ENCODE measurements at regions not wholly inside any gene's neighbourhood (a gene's known extent, or its start where the extent isn't known, plus 50 kb on each side); places are given as distances from the start of the nearest gene placed in this dataset.

DNA sequence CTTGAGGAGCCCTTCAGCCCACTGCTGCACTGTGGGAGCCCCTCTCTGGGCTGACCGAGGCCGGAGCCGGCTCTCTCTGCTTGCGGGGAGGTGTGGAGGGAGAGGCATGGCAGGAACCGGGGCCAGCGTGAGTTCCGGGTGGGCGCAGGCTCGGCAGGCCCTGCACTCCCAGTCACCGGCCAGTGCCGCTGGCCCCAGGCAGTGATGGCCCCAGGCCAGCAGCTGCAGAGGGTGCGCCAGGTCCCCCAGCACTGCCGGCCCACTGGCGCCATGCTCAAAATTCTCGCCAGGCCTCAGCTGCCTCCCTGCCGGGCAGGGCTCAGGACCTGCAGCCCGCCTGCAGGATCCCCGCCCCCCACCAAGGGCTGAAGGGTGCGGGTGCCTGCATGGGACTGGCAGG lies 128.4 kb upstream of the STARD3NL start:
- H3K27ac ChIP-seq (ENCODE audit: low read length, poor library complexity, severe bottlenecking) = no peak overlapping the region
- no peaks in the 10 kb centered on the region for H3K4me1 ChIP-seq (ENCODE audit: control insufficient read depth, insufficient read depth, low read depth, low read length)
- no peak overlapping the region for H2AFZ ChIP-seq (ENCODE audit: low read depth, low read length)
- H3K9ac ChIP-seq (ENCODE audit: low read length) = no peak overlapping the region
- no peak overlapping the region for H2BK120ac ChIP-seq (ENCODE audit: low read depth, low read length)
- no peak overlapping the region for H4K8ac ChIP-seq (ENCODE audit: low read length)
- H3K4me3 ChIP-seq (ENCODE audit: insufficient read depth in 1 of 2, low read depth in 1 of 2, low read length in 2 of 2) = no peak overlapping the region
- H3K23ac ChIP-seq (ENCODE audit: low read length in 2 of 2) = no peak overlapping the region
- no peaks in the 10 kb centered on the region for H3K27me3 ChIP-seq (ENCODE audit: control insufficient read depth in 1 of 2, insufficient read depth in 1 of 2, low read length in 2 of 2)
- no peak overlapping the region for H3K18ac ChIP-seq (ENCODE audit: low read depth in 1 of 2, low read length in 2 of 2)
- H3K14ac ChIP-seq (ENCODE audit: low read length in 2 of 2) = no peak overlapping the region
- WGBS = 86% methylated on average over 19 of the region's 19 CpGs
- no peak overlapping the region for H2AK5ac ChIP-seq (ENCODE audit: low read length, severe bottlenecking)
- no peaks in the 10 kb centered on the region for H3K9me3 ChIP-seq (ENCODE audit: control insufficient read depth, low read length)
- H3K36me3 ChIP-seq (ENCODE audit: control insufficient read depth in 1 of 2, insufficient read depth in 2 of 2, low read depth in 1 of 2, low read length in 2 of 2) = no peaks in the 10 kb centered on the region
- DNase-seq = no peak
- H3K79me1 ChIP-seq (replicated peaks; ENCODE audit: low read length, poor library complexity, severe bottlenecking) = no peaks in the 10 kb centered on the region
- no peak overlapping the region for H3K4me2 ChIP-seq (ENCODE audit: low read length, poor library complexity, severe bottlenecking)
- H2BK12ac ChIP-seq (ENCODE audit: low read length in 2 of 2) = no peak overlapping the region
- no peak overlapping the region for H2BK5ac ChIP-seq (ENCODE audit: low read depth, low read length, poor library complexity, severe bottlenecking)
- no peak overlapping the region for H2BK15ac ChIP-seq (ENCODE audit: low read depth, poor library complexity, severe bottlenecking)
- H4K91ac ChIP-seq (ENCODE audit: low read length) = no peak overlapping the region
- H3K4ac ChIP-seq (ENCODE audit: low read depth in 1 of 2, low read length in 2 of 2) = no peak overlapping the region

DNA sequence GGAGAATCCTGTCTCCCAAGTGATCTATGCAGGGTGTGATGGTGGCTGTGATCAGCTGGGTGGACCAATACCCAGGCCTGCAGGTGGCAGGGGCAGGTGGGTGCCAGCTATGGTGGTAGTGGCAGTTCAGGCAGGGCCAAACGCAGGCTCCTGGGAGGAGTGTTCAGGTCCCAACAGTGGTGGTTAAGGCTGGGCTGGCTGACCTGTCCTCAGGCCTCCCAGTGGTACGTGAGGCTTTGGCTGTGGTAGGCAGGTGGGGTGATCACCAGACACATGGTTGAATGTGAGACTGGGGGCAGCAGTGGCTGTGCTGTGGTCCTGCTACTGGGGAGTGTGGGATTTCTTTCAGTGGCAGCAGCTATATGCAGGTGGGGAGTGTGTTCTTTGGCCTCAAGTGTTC lies 126.7 kb upstream of the STARD3NL start:
- Histone ChIP-seq H2BK120ac (ENCODE audit: low read depth, low read length) (no peak overlapping the region), H3K14ac (ENCODE audit: low read length in 2 of 2) (no peak overlapping the region), H3K4me2 (ENCODE audit: low read length, poor library complexity, severe bottlenecking) (no peak overlapping the region), H3K9me3 (ENCODE audit: control insufficient read depth, low read length) (no peaks in the 10 kb centered on the region), H3K9ac (ENCODE audit: low read length) (no peak overlapping the region), H3K27ac (ENCODE audit: low read length, poor library complexity, severe bottlenecking) (no peak overlapping the region), H2AK5ac (ENCODE audit: low read length, severe bottlenecking) (no peak overlapping the region), H2AFZ (ENCODE audit: low read depth, low read length) (no peak overlapping the region), H3K79me1 (replicated peaks; ENCODE audit: low read length, poor library complexity, severe bottlenecking) (no peaks in the 10 kb centered on the region), H2BK12ac (ENCODE audit: low read length in 2 of 2) (no peak overlapping the region), H4K8ac (ENCODE audit: low read length) (no peak overlapping the region), H3K4me1 (ENCODE audit: control insufficient read depth, insufficient read depth, low read depth, low read length) (no peaks in the 10 kb centered on the region), H3K23ac (ENCODE audit: low read length in 2 of 2) (no peak overlapping the region), H3K36me3 (ENCODE audit: control insufficient read depth in 1 of 2, insufficient read depth in 2 of 2, low read depth in 1 of 2, low read length in 2 of 2) (no peaks in the 10 kb centered on the region), H3K4me3 (ENCODE audit: insufficient read depth in 1 of 2, low read depth in 1 of 2, low read length in 2 of 2) (no peak overlapping the region), H4K91ac (ENCODE audit: low read length) (no peak overlapping the region), H2BK15ac (ENCODE audit: low read depth, poor library complexity, severe bottlenecking) (no peak overlapping the region), H3K4ac (ENCODE audit: low read depth in 1 of 2, low read length in 2 of 2) (no peak overlapping the region), H2BK5ac (ENCODE audit: low read depth, low read length, poor library complexity, severe bottlenecking) (no peak overlapping the region), H3K18ac (ENCODE audit: low read depth in 1 of 2, low read length in 2 of 2) (no peak overlapping the region), H3K27me3 (ENCODE audit: control insufficient read depth in 1 of 2, insufficient read depth in 1 of 2, low read length in 2 of 2) (no peaks in the 10 kb centered on the region)
- DNase-seq = no peak
- 78% methylated on average over 2 of the region's 2 CpGs for WGBS

DNA sequence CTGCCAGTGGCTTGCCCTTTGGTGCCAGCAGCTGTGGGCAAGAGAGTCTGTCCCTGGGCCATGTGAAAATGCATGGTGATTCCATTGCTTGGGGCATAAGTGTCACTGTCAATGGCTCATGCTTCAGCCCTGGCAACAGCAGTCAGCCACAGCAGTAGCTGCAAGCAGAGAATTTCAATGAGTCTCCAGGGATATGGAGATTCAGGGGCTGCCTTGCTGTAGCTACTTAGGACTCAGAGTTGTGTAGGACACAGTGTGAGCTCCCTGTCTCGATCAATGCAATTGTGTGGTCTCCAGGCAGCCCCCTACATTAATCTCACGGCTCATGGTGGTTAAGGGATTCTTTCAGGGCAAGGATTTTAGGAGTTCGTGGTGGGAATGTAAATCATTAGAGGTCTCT lies 126.3 kb upstream of the STARD3NL start:
- Histone ChIP-seq H3K27me3 (ENCODE audit: control insufficient read depth in 1 of 2, insufficient read depth in 1 of 2, low read length in 2 of 2) (no peaks in the 10 kb centered on the region), H3K79me1 (replicated peaks; ENCODE audit: low read length, poor library complexity, severe bottlenecking) (no peaks in the 10 kb centered on the region), H3K36me3 (ENCODE audit: control insufficient read depth in 1 of 2, insufficient read depth in 2 of 2, low read depth in 1 of 2, low read length in 2 of 2) (no peaks in the 10 kb centered on the region), H3K9ac (ENCODE audit: low read length) (no peak overlapping the region), H2BK5ac (ENCODE audit: low read depth, low read length, poor library complexity, severe bottlenecking) (no peak overlapping the region), H3K4me2 (ENCODE audit: low read length, poor library complexity, severe bottlenecking) (no peak overlapping the region), H2BK15ac (ENCODE audit: low read depth, poor library complexity, severe bottlenecking) (no peak overlapping the region), H3K14ac (ENCODE audit: low read length in 2 of 2) (no peak overlapping the region), H4K8ac (ENCODE audit: low read length) (no peak overlapping the region), H4K91ac (ENCODE audit: low read length) (no peak overlapping the region), H3K4me3 (ENCODE audit: insufficient read depth in 1 of 2, low read depth in 1 of 2, low read length in 2 of 2) (no peak overlapping the region), H3K23ac (ENCODE audit: low read length in 2 of 2) (no peak overlapping the region), H3K18ac (ENCODE audit: low read depth in 1 of 2, low read length in 2 of 2) (no peak overlapping the region), H2BK12ac (ENCODE audit: low read length in 2 of 2) (no peak overlapping the region), H2BK120ac (ENCODE audit: low read depth, low read length) (no peak overlapping the region), H3K4ac (ENCODE audit: low read depth in 1 of 2, low read length in 2 of 2) (no peak overlapping the region), H3K9me3 (ENCODE audit: control insufficient read depth, low read length) (no peaks in the 10 kb centered on the region), H3K27ac (ENCODE audit: low read length, poor library complexity, severe bottlenecking) (no peak overlapping the region), H3K4me1 (ENCODE audit: control insufficient read depth, insufficient read depth, low read depth, low read length) (no peaks in the 10 kb centered on the region), H2AK5ac (ENCODE audit: low read length, severe bottlenecking) (no peak overlapping the region), H2AFZ (ENCODE audit: low read depth, low read length) (no peak overlapping the region)
- 50% methylated on average over 3 of the region's 3 CpGs for WGBS
- no peak for DNase-seq

DNA sequence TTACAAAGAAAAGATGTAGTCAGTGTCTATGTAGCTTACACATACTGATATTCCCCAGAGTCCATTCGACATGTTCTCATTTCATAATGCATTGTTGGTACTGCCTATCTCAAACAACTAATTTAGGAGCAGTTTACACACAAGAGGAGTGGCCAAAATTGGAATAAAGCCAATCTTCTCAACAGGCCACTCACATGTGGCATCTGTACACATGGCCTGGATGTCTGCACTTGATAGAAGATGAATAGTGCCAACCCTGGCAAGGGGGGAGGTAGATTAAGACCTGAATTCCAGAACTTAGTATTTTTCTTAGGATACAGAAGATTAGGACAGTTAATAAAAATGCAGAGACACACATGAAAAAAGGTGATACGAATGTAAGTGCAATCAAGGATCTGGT lies 125.3 kb upstream of the STARD3NL start:
- Histone ChIP-seq H3K18ac (ENCODE audit: low read depth in 1 of 2, low read length in 2 of 2) (no peak overlapping the region), H2BK120ac (ENCODE audit: low read depth, low read length) (no peak overlapping the region), H2AFZ (ENCODE audit: low read depth, low read length) (no peak overlapping the region), H3K79me1 (replicated peaks; ENCODE audit: low read length, poor library complexity, severe bottlenecking) (no peaks in the 10 kb centered on the region), H3K27me3 (ENCODE audit: control insufficient read depth in 1 of 2, insufficient read depth in 1 of 2, low read length in 2 of 2) (no peaks in the 10 kb centered on the region), H2AK5ac (ENCODE audit: low read length, severe bottlenecking) (no peak overlapping the region), H3K14ac (ENCODE audit: low read length in 2 of 2) (no peak overlapping the region), H3K9me3 (ENCODE audit: control insufficient read depth, low read length) (no peaks in the 10 kb centered on the region), H3K36me3 (ENCODE audit: control insufficient read depth in 1 of 2, insufficient read depth in 2 of 2, low read depth in 1 of 2, low read length in 2 of 2) (no peaks in the 10 kb centered on the region), H3K9ac (ENCODE audit: low read length) (no peak overlapping the region), H3K4me3 (ENCODE audit: insufficient read depth in 1 of 2, low read depth in 1 of 2, low read length in 2 of 2) (no peak overlapping the region), H4K8ac (ENCODE audit: low read length) (no peak overlapping the region), H3K4me1 (ENCODE audit: control insufficient read depth, insufficient read depth, low read depth, low read length) (no peaks in the 10 kb centered on the region), H2BK5ac (ENCODE audit: low read depth, low read length, poor library complexity, severe bottlenecking) (no peak overlapping the region), H2BK12ac (ENCODE audit: low read length in 2 of 2) (no peak overlapping the region), H3K4ac (ENCODE audit: low read depth in 1 of 2, low read length in 2 of 2) (no peak overlapping the region), H2BK15ac (ENCODE audit: low read depth, poor library complexity, severe bottlenecking) (no peak overlapping the region), H3K23ac (ENCODE audit: low read length in 2 of 2) (no peak overlapping the region), H3K4me2 (ENCODE audit: low read length, poor library complexity, severe bottlenecking) (no peak overlapping the region), H3K27ac (ENCODE audit: low read length, poor library complexity, severe bottlenecking) (no peak overlapping the region), H4K91ac (ENCODE audit: low read length) (no peak overlapping the region)
- WGBS = 57% methylated on average over 2 of the region's 2 CpGs
- no peak for DNase-seq

All from mesenchymal stem cell (in vitro differentiated cells and primary cell).